ENCODE measurements at regions not wholly inside any gene's neighbourhood (a gene's known extent, or its start where the extent isn't known, plus 50 kb on each side); places are given as distances from the start of the nearest gene placed in this dataset.

- Mint-ChIP-seq H3K4me3 (ENCODE audit: unreplicated experiment) (no peak overlapping the region), H3K36me3 (ENCODE audit: low read depth) (no peaks in the 10 kb centered on the region), H3K9me3 (ENCODE audit: low read depth) (no peaks in the 10 kb centered on the region), H3K27ac (ENCODE audit: unreplicated experiment) (no peak overlapping the region), H3K4me1 (ENCODE audit: low read depth) (peaks cover 17% of the 10 kb centered on the region), H3K27me3 (ENCODE audit: low read depth) (no peaks in the 10 kb centered on the region)
- TF ChIP-seq CTCF (IDR thresholded peaks at IDR 0.05): no peak
- DNase-seq (ENCODE audit: low spot score): peak; percentile 67
These were observed 344.1 kb upstream of the TRAM1L1 start for GRCh38 chr4:117429506-117429905.

- TF ChIP-seq CTCF (IDR thresholded peaks at IDR 0.05): no peak
- Mint-ChIP-seq H3K9me3 (ENCODE audit: low read depth) (no peaks in the 10 kb centered on the region), H3K4me3 (ENCODE audit: unreplicated experiment) (no peak overlapping the region), H3K4me1 (ENCODE audit: low read depth) (peaks cover 16% of the 10 kb centered on the region), H3K36me3 (ENCODE audit: low read depth) (no peaks in the 10 kb centered on the region), H3K27ac (ENCODE audit: unreplicated experiment) (peak overlapping the region; percentile 57), H3K27me3 (ENCODE audit: low read depth) (no peaks in the 10 kb centered on the region)
- no peak for DNase-seq (ENCODE audit: low spot score)
These were observed 349.0 kb upstream of the TRAM1L1 start for GRCh38 chr4:117434424-117434823.

GRCh38 chr4:117447925-117448324, 362.5 kb upstream of the TRAM1L1 start:
- Mint-ChIP-seq H3K36me3 (ENCODE audit: low read depth) (peaks cover 11% of the 10 kb centered on the region), H3K9me3 (ENCODE audit: low read depth) (peaks cover 48% of the 10 kb centered on the region), H3K4me1 (ENCODE audit: low read depth) (no peaks in the 10 kb centered on the region), H3K27ac (ENCODE audit: unreplicated experiment) (no peak overlapping the region), H3K27me3 (ENCODE audit: low read depth) (peaks cover 4% of the 10 kb centered on the region), H3K4me3 (ENCODE audit: unreplicated experiment) (no peak overlapping the region)
- TF ChIP-seq CTCF (IDR thresholded peaks at IDR 0.05): peak; percentile 36
- no peak for DNase-seq (ENCODE audit: low spot score)

GRCh38 chr4:117455088-117455487, 369.7 kb upstream of the TRAM1L1 start:
- Mint-ChIP-seq H3K27ac (ENCODE audit: unreplicated experiment) (no peak overlapping the region), H3K9me3 (ENCODE audit: low read depth) (peaks cover 24% of the 10 kb centered on the region), H3K27me3 (ENCODE audit: low read depth) (peaks cover 5% of the 10 kb centered on the region), H3K36me3 (ENCODE audit: low read depth) (peaks cover 5% of the 10 kb centered on the region), H3K4me3 (ENCODE audit: unreplicated experiment) (no peak overlapping the region), H3K4me1 (ENCODE audit: low read depth) (no peaks in the 10 kb centered on the region)
- TF ChIP-seq CTCF (IDR thresholded peaks at IDR 0.05): no peak
- DNase-seq (ENCODE audit: low spot score): no peak

- H3K4me1 Mint-ChIP-seq (ENCODE audit: low read depth): peaks cover 3% of the 10 kb centered on the region
- H3K9me3 Mint-ChIP-seq (ENCODE audit: low read depth): no peaks in the 10 kb centered on the region
- H3K4me3 Mint-ChIP-seq (ENCODE audit: unreplicated experiment): no peak overlapping the region
- TF ChIP-seq CTCF (IDR thresholded peaks at IDR 0.05): no peak
- no peak overlapping the region for H3K27ac Mint-ChIP-seq (ENCODE audit: unreplicated experiment)
- H3K36me3 Mint-ChIP-seq (ENCODE audit: low read depth): no peaks in the 10 kb centered on the region
- H3K27me3 Mint-ChIP-seq (ENCODE audit: low read depth): no peaks in the 10 kb centered on the region
- DNase-seq (ENCODE audit: low spot score): no peak
These were observed 381.0 kb upstream of the TRAM1L1 start for GRCh38 chr4:117466388-117466787.
